Liver (tissue), 8 donors: ENCODE measurements at regions not wholly inside any gene's neighbourhood (a gene's known extent, or its start where the extent isn't known, plus 50 kb on each side); places are given as distances from the start of the nearest gene placed in this dataset.
A peak's percentile ranks its signal among the peaks of the same experiment; 100 is the strongest.

Experiments used
- DNase-seq: peaks from one replicate; pipeline ENCODE4 v3.0.0-alpha.2; 2017; ENCODE audit warnings: low spot score
- H3K27ac ChIP-seq, 2 donors: one replicate each; pipeline ENCODE4 v1.7.0; 2013; ENCODE audit warnings: inconsistent platforms in 2 of 2, low read length in 2 of 2, control low read depth in 1 of 2, low read depth in 1 of 2, mild to moderate bottlenecking in 1 of 2
- H3K27me3 ChIP-seq, 4 donors: one replicate each; pipeline versions ENCODE4 v1.6.1 to v1.7.0; 2013; ENCODE audit warnings: low read length in 3 of 4, inconsistent platforms in 1 of 4, mild to moderate bottlenecking in 1 of 4, moderate library complexity in 1 of 4; ENCODE audit not compliant: control insufficient read depth in 4 of 4, insufficient read depth in 4 of 4
- H3K36me3 ChIP-seq, 4 donors: one replicate each; pipeline versions ENCODE4 v1.6.1 to v1.7.0; 2013; ENCODE audit warnings: low read length in 3 of 4, mild to moderate bottlenecking in 3 of 4, low read depth in 1 of 4, moderate library complexity in 1 of 4; ENCODE audit not compliant: control insufficient read depth in 4 of 4, insufficient read depth in 3 of 4
- H3K4me1 ChIP-seq, 4 donors: one replicate each; pipeline versions ENCODE4 v1.6.1 to v1.7.0; 2013; ENCODE audit warnings: low read length in 3 of 4, mild to moderate bottlenecking in 3 of 4, moderate library complexity in 1 of 4; ENCODE audit not compliant: control insufficient read depth in 4 of 4, insufficient read depth in 4 of 4
- H3K4me3 ChIP-seq, 3 donors: one replicate each; pipeline versions ENCODE4 v1.6.1 to v1.7.0; 2013; ENCODE audit warnings: low read length in 3 of 3, control low read depth in 1 of 3, low read depth in 1 of 3, mild to moderate bottlenecking in 1 of 3
- H3K9ac ChIP-seq, 2 donors: one replicate each; pipeline ENCODE4 v1.7.0; 2013; ENCODE audit warnings: low read length in 2 of 2, mild to moderate bottlenecking in 2 of 2, moderate library complexity in 2 of 2, control low read depth in 1 of 2, low read depth in 1 of 2
- H3K9me3 ChIP-seq, 4 donors: one replicate each; pipeline versions ENCODE4 v1.6.1 to v1.7.0; 2013; ENCODE audit warnings: low read length in 3 of 4; ENCODE audit not compliant: control insufficient read depth in 4 of 4
- EGR1 ChIP-seq, 2 donors: IDR thresholded peaks; 2 replicates each; pipeline ENCODE4 v1.6.1; 2016 to 2018; ENCODE audit warnings: antibody characterized with exemption in 2 of 2, low read depth in 2 of 2
- FOXA1 ChIP-seq: IDR thresholded peaks from 2 replicates; pipeline ENCODE4 v1.6.1; 2016; ENCODE audit warnings: antibody characterized with exemption
- FOXA2 ChIP-seq: IDR thresholded peaks from 2 replicates; pipeline ENCODE4 v1.6.1; 2016; ENCODE audit warnings: antibody characterized with exemption
- GABPA ChIP-seq, 2 donors: IDR thresholded peaks in 1 of 2; conservative IDR thresholded peaks in 1 of 2; 2 replicates each; pipeline ENCODE4 v1.6.1; 2016; ENCODE audit warnings: antibody characterized with exemption in 2 of 2, mild to moderate bottlenecking in 1 of 2, moderate library complexity in 1 of 2
- HNF4A ChIP-seq, 2 donors: conservative IDR thresholded peaks; 2 replicates each; pipeline ENCODE4 v1.6.1; 2016; ENCODE audit warnings: antibody characterized with exemption in 2 of 2, mild to moderate bottlenecking in 2 of 2
- HNF4G ChIP-seq: IDR thresholded peaks from 2 replicates; pipeline ENCODE4 v1.6.1; 2016; ENCODE audit warnings: antibody characterized with exemption
- JUND ChIP-seq, 2 donors: IDR thresholded peaks; 2 replicates each; pipeline ENCODE4 v1.6.1; 2016; ENCODE audit warnings: antibody characterized with exemption in 2 of 2
- NR2F2 ChIP-seq: IDR thresholded peaks from 2 replicates; pipeline ENCODE4 v1.6.1; 2016; ENCODE audit warnings: antibody characterized with exemption
- RAD21 ChIP-seq, 2 donors: IDR thresholded peaks; 2 replicates each; pipeline ENCODE4 v1.6.1; 2016; ENCODE audit warnings: antibody characterized with exemption in 2 of 2, mild to moderate bottlenecking in 2 of 2
- RXRA ChIP-seq, 2 donors: IDR thresholded peaks; 2 replicates each; pipeline ENCODE4 v1.6.1; 2017 to 2018; ENCODE audit warnings: antibody characterized with exemption in 2 of 2, mild to moderate bottlenecking in 1 of 2
- SP1 ChIP-seq: IDR thresholded peaks from 2 replicates; pipeline ENCODE4 v1.6.1; 2018; ENCODE audit warnings: antibody characterized with exemption, mild to moderate bottlenecking
- TAF1 ChIP-seq: conservative IDR thresholded peaks from 2 replicates; pipeline ENCODE4 v1.6.1; 2016; ENCODE audit warnings: antibody characterized with exemption, mild to moderate bottlenecking
- YY1 ChIP-seq: IDR thresholded peaks from 2 replicates; pipeline ENCODE4 v1.6.1; 2016; ENCODE audit warnings: antibody characterized with exemption, mild to moderate bottlenecking
- WGBS: extraction: QIAGEN DNeasy Blood & Tissue Kit; methylation state at CpG from one replicate; pipeline ENCODE4 v1.1.7; 2013; 5-methylcytosine and 5-hydroxymethylcytosine counted together
- TF ChIP-seq, protein P1 (sequence below): IDR thresholded peaks from 2 replicates; pipeline ENCODE4 v1.6.1; 2016; ENCODE audit warnings: antibody characterized with exemption
- TF ChIP-seq, protein P2 (sequence below): IDR thresholded peaks from 2 replicates; pipeline ENCODE4 v1.6.1; 2016; ENCODE audit warnings: antibody characterized with exemption
- TF ChIP-seq, protein P3 (sequence below): fragments of 150-350 bp; IDR thresholded peaks from 2 replicates; pipeline ENCODE4 v1.5.1; 2017; ENCODE audit warnings: improper control_type of control experiment, low read depth, low read length; ENCODE audit not compliant: missing input control
- TF ChIP-seq, protein P4 (sequence below): IDR thresholded peaks from 2 replicates; pipeline ENCODE4 v1.6.1; 2016; ENCODE audit warnings: antibody characterized with exemption
- TF ChIP-seq, protein P5 (sequence below): IDR thresholded peaks from 2 replicates; pipeline ENCODE4 v1.6.1; 2016; ENCODE audit warnings: antibody characterized with exemption, mild to moderate bottlenecking
- donor health status: healthy.
- donor health status: healthy.
- donor health status: healthy.
- donor health status: healthy.
- donor health status: healthy.

DNA sequence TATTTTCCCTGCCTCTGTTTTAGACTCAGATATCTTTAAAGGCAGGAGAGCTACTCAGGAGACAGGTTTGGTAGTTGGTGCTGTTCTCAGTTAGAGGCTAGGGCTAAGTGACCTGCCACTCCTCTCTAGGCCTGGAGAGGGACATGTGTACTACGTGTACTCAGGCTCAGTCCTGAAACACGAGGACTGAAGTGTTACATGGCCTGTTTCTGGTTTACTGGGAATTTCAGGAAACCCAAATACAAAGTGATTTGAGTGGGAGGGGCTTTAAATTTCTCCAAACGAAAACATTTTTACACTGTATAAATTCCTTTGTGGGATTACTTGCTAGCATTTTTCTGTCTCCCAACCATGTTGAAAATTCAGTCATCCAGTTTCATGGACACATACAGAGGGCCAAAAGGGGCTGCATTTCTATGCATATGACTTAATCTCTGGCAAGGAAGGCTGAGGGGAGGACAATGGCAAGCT, 343.3 kb downstream of the CYP26B1 start:
- Histone ChIP-seq H3K9me3 (no peaks in the 10 kb centered on the region), H3K4me1 (no peaks in the 10 kb centered on the region), H3K4me3 (no peak overlapping the region), H3K27me3 (no peaks in the 10 kb centered on the region), H3K36me3 (no peaks in the 10 kb centered on the region), H3K9ac (no peak overlapping the region), H3K27ac (no peak overlapping the region)
- DNase-seq = no peak
- TF ChIP-seq RAD21 (IDR thresholded peaks at IDR 0.05) = peak in 1 of 2 donors; percentile 27
- no peak for TF ChIP-seq EGR1 (IDR thresholded peaks at IDR 0.05; ENCODE audit: low read depth in 2 of 2)
- WGBS = 61% methylated on average over 3 of the region's 3 CpGs

DNA sequence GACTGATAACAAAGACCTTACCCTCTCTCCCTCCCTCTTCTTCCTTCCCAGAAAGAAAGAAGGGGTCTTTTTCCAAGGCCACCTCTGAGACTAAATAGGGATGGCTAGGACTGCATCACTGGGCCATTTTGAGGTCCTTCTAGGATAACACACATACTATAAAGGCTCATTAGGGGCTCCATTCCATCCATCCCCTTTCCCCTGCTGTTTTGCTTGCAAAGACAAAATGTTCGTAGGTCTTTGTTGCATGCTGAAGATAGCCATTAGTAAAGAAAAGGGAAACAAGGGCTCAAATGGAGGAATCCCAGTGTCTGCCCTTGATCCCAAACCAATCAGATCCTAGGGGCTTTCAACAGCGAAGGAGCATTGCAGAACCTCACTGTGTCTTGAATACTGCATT, 344.3 kb downstream of the CYP26B1 start:
- no peak for DNase-seq
- H3K4me3 ChIP-seq = no peak overlapping the region
- no peak overlapping the region for H3K9ac ChIP-seq
- H3K4me1 ChIP-seq = peaks cover 0 to 1% (median 0%) of the 10 kb centered on the region in 4 donors
- H3K9me3 ChIP-seq = no peaks in the 10 kb centered on the region
- H3K27ac ChIP-seq = no peak overlapping the region
- 29% methylated on average over 2 of the region's 2 CpGs for WGBS
- H3K27me3 ChIP-seq = no peaks in the 10 kb centered on the region
- H3K36me3 ChIP-seq = no peaks in the 10 kb centered on the region
- TF ChIP-seq, protein P1, sequence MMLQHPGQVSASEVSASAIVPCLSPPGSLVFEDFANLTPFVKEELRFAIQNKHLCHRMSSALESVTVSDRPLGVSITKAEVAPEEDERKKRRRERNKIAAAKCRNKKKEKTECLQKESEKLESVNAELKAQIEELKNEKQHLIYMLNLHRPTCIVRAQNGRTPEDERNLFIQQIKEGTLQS = no peak
- TF ChIP-seq NR2F2 (no peak), RAD21 (IDR thresholded peaks at IDR 0.05) (no peak), EGR1 (IDR thresholded peaks at IDR 0.05; ENCODE audit: low read depth in 2 of 2) (no peak), JUND (IDR thresholded peaks at IDR 0.05) (no peak), SP1 (no peak), RXRA (IDR thresholded peaks at IDR 0.05) (no peak), HNF4A (conservative IDR thresholded peaks at IDR 0.05) (no peak), FOXA2 (no peak)

DNA sequence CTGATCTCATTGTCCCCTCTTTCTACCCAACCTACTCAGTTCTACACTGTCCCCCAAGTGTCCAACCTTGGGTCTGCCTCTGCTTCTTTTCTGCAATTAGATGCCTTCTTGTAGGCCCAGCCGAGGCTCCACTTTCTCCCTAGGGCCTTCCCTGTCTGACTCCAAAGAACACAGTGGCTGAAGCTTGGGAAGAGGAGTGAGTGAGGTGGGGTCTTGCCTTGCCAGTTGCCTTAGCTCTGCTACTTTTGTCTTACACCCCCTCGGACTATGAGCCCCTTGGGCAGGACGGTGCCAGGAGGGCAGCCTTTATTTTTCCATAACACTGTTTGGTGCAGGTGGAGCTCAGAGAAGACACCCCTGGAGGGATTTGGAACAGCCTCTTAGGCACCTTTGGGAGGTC, 345.1 kb downstream of the CYP26B1 start:
- Histone ChIP-seq H3K36me3 (no peaks in the 10 kb centered on the region), H3K27me3 (no peaks in the 10 kb centered on the region), H3K9ac (no peak overlapping the region), H3K4me1 (peaks cover 0 to 2% (median 0%) of the 10 kb centered on the region in 4 donors), H3K27ac (no peak overlapping the region), H3K9me3 (no peaks in the 10 kb centered on the region), H3K4me3 (no peak overlapping the region)
- no peak for DNase-seq
- WGBS = 91% methylated on average over 3 of the region's 3 CpGs
- TF ChIP-seq HNF4G (no peak), SP1 (no peak), TAF1 (no peak), GABPA (IDR thresholded peaks at IDR 0.05 in 1 of 2, conservative IDR thresholded peaks at IDR 0.05 in 1 of 2) (no peak), FOXA2 (no peak), HNF4A (conservative IDR thresholded peaks at IDR 0.05) (no peak), YY1 (no peak), FOXA1 (no peak), RAD21 (IDR thresholded peaks at IDR 0.05) (no peak), EGR1 (IDR thresholded peaks at IDR 0.05; ENCODE audit: low read depth in 2 of 2) (no peak), RXRA (IDR thresholded peaks at IDR 0.05) (no peak), JUND (IDR thresholded peaks at IDR 0.05) (no peak), NR2F2 (no peak)
- TF ChIP-seq, protein P2, sequence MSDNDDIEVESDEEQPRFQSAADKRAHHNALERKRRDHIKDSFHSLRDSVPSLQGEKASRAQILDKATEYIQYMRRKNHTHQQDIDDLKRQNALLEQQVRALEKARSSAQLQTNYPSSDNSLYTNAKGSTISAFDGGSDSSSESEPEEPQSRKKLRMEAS = no peak
- TF ChIP-seq, protein P1 = no peak
- TF ChIP-seq, protein P3, sequence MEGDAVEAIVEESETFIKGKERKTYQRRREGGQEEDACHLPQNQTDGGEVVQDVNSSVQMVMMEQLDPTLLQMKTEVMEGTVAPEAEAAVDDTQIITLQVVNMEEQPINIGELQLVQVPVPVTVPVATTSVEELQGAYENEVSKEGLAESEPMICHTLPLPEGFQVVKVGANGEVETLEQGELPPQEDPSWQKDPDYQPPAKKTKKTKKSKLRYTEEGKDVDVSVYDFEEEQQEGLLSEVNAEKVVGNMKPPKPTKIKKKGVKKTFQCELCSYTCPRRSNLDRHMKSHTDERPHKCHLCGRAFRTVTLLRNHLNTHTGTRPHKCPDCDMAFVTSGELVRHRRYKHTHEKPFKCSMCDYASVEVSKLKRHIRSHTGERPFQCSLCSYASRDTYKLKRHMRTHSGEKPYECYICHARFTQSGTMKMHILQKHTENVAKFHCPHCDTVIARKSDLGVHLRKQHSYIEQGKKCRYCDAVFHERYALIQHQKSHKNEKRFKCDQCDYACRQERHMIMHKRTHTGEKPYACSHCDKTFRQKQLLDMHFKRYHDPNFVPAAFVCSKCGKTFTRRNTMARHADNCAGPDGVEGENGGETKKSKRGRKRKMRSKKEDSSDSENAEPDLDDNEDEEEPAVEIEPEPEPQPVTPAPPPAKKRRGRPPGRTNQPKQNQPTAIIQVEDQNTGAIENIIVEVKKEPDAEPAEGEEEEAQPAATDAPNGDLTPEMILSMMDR = no peak
- TF ChIP-seq, protein P4, sequence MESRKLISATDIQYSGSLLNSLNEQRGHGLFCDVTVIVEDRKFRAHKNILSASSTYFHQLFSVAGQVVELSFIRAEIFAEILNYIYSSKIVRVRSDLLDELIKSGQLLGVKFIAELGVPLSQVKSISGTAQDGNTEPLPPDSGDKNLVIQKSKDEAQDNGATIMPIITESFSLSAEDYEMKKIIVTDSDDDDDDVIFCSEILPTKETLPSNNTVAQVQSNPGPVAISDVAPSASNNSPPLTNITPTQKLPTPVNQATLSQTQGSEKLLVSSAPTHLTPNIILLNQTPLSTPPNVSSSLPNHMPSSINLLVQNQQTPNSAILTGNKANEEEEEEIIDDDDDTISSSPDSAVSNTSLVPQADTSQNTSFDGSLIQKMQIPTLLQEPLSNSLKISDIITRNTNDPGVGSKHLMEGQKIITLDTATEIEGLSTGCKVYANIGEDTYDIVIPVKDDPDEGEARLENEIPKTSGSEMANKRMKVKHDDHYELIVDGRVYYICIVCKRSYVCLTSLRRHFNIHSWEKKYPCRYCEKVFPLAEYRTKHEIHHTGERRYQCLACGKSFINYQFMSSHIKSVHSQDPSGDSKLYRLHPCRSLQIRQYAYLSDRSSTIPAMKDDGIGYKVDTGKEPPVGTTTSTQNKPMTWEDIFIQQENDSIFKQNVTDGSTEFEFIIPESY = no peak
- TF ChIP-seq, protein P5, sequence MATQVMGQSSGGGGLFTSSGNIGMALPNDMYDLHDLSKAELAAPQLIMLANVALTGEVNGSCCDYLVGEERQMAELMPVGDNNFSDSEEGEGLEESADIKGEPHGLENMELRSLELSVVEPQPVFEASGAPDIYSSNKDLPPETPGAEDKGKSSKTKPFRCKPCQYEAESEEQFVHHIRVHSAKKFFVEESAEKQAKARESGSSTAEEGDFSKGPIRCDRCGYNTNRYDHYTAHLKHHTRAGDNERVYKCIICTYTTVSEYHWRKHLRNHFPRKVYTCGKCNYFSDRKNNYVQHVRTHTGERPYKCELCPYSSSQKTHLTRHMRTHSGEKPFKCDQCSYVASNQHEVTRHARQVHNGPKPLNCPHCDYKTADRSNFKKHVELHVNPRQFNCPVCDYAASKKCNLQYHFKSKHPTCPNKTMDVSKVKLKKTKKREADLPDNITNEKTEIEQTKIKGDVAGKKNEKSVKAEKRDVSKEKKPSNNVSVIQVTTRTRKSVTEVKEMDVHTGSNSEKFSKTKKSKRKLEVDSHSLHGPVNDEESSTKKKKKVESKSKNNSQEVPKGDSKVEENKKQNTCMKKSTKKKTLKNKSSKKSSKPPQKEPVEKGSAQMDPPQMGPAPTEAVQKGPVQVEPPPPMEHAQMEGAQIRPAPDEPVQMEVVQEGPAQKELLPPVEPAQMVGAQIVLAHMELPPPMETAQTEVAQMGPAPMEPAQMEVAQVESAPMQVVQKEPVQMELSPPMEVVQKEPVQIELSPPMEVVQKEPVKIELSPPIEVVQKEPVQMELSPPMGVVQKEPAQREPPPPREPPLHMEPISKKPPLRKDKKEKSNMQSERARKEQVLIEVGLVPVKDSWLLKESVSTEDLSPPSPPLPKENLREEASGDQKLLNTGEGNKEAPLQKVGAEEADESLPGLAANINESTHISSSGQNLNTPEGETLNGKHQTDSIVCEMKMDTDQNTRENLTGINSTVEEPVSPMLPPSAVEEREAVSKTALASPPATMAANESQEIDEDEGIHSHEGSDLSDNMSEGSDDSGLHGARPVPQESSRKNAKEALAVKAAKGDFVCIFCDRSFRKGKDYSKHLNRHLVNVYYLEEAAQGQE = no peak
